Liver (tissue), 8 donors: ENCODE measurements at regions not wholly inside any gene's neighbourhood (a gene's known extent, or its start where the extent isn't known, plus 50 kb on each side); places are given as distances from the start of the nearest gene placed in this dataset.
"Not testable (repeated sequence)": the region's sequence is repeated elsewhere in the genome, so short reads cannot be mapped to it uniquely, and the experiment has no call there.

Experiments used
- DNase-seq: peaks from one replicate; pipeline ENCODE4 v3.0.0-alpha.2; 2017; ENCODE audit warnings: low spot score
- H3K27ac ChIP-seq, 2 donors: one replicate each; pipeline ENCODE4 v1.7.0; 2013; ENCODE audit warnings: inconsistent platforms in 2 of 2, low read length in 2 of 2, control low read depth in 1 of 2, low read depth in 1 of 2, mild to moderate bottlenecking in 1 of 2
- H3K27me3 ChIP-seq, 4 donors: one replicate each; pipeline versions ENCODE4 v1.6.1 to v1.7.0; 2013; ENCODE audit warnings: low read length in 3 of 4, inconsistent platforms in 1 of 4, mild to moderate bottlenecking in 1 of 4, moderate library complexity in 1 of 4; ENCODE audit not compliant: control insufficient read depth in 4 of 4, insufficient read depth in 4 of 4
- H3K36me3 ChIP-seq, 4 donors: one replicate each; pipeline versions ENCODE4 v1.6.1 to v1.7.0; 2013; ENCODE audit warnings: low read length in 3 of 4, mild to moderate bottlenecking in 3 of 4, low read depth in 1 of 4, moderate library complexity in 1 of 4; ENCODE audit not compliant: control insufficient read depth in 4 of 4, insufficient read depth in 3 of 4
- H3K4me1 ChIP-seq, 4 donors: one replicate each; pipeline versions ENCODE4 v1.6.1 to v1.7.0; 2013; ENCODE audit warnings: low read length in 3 of 4, mild to moderate bottlenecking in 3 of 4, moderate library complexity in 1 of 4; ENCODE audit not compliant: control insufficient read depth in 4 of 4, insufficient read depth in 4 of 4
- H3K4me3 ChIP-seq, 3 donors: one replicate each; pipeline versions ENCODE4 v1.6.1 to v1.7.0; 2013; ENCODE audit warnings: low read length in 3 of 3, control low read depth in 1 of 3, low read depth in 1 of 3, mild to moderate bottlenecking in 1 of 3
- H3K9ac ChIP-seq, 2 donors: one replicate each; pipeline ENCODE4 v1.7.0; 2013; ENCODE audit warnings: low read length in 2 of 2, mild to moderate bottlenecking in 2 of 2, moderate library complexity in 2 of 2, control low read depth in 1 of 2, low read depth in 1 of 2
- H3K9me3 ChIP-seq, 4 donors: one replicate each; pipeline versions ENCODE4 v1.6.1 to v1.7.0; 2013; ENCODE audit warnings: low read length in 3 of 4; ENCODE audit not compliant: control insufficient read depth in 4 of 4
- CTCF ChIP-seq: fragments of 150-350 bp; IDR thresholded peaks from 2 replicates; pipeline ENCODE4 v1.5.1; 2017; ENCODE audit warnings: improper control_type of control experiment, low read depth, low read length; ENCODE audit not compliant: missing input control
- EGR1 ChIP-seq, 2 donors: IDR thresholded peaks; 2 replicates each; pipeline ENCODE4 v1.6.1; 2016 to 2018; ENCODE audit warnings: antibody characterized with exemption in 2 of 2, low read depth in 2 of 2
- GABPA ChIP-seq, 2 donors: IDR thresholded peaks in 1 of 2; conservative IDR thresholded peaks in 1 of 2; 2 replicates each; pipeline ENCODE4 v1.6.1; 2016; ENCODE audit warnings: antibody characterized with exemption in 2 of 2, mild to moderate bottlenecking in 1 of 2, moderate library complexity in 1 of 2
- NR2F2 ChIP-seq: IDR thresholded peaks from 2 replicates; pipeline ENCODE4 v1.6.1; 2016; ENCODE audit warnings: antibody characterized with exemption
- REST ChIP-seq: IDR thresholded peaks from 2 replicates; pipeline ENCODE4 v1.6.1; 2016; ENCODE audit warnings: antibody characterized with exemption, mild to moderate bottlenecking
- RXRA ChIP-seq, 2 donors: IDR thresholded peaks; 2 replicates each; pipeline ENCODE4 v1.6.1; 2017 to 2018; ENCODE audit warnings: antibody characterized with exemption in 2 of 2, mild to moderate bottlenecking in 1 of 2
- SP1 ChIP-seq: IDR thresholded peaks from 2 replicates; pipeline ENCODE4 v1.6.1; 2018; ENCODE audit warnings: antibody characterized with exemption, mild to moderate bottlenecking
- TAF1 ChIP-seq: conservative IDR thresholded peaks from 2 replicates; pipeline ENCODE4 v1.6.1; 2016; ENCODE audit warnings: antibody characterized with exemption, mild to moderate bottlenecking
- YY1 ChIP-seq: IDR thresholded peaks from 2 replicates; pipeline ENCODE4 v1.6.1; 2016; ENCODE audit warnings: antibody characterized with exemption, mild to moderate bottlenecking
- ZBTB33 ChIP-seq: IDR thresholded peaks from 2 replicates; pipeline ENCODE4 v1.6.1; 2016; ENCODE audit warnings: antibody characterized with exemption
- WGBS: extraction: QIAGEN DNeasy Blood & Tissue Kit; methylation state at CpG from one replicate; pipeline ENCODE4 v1.1.7; 2013; 5-methylcytosine and 5-hydroxymethylcytosine counted together
- donor health status: healthy.
- donor health status: healthy.
- donor health status: healthy.
- donor health status: healthy.
- donor health status: healthy.

- no peaks in the 10 kb centered on the region for H3K27me3 ChIP-seq
Measured at GRCh38 chr4:1544861-1545281, 138.6 kb upstream of the NKX1-1 start.

GRCh38 chr4:1544435-1544834 lies 138.2 kb upstream of the NKX1-1 start:
- H3K4me3 ChIP-seq, H3K27me3 ChIP-seq, H3K9ac ChIP-seq, DNase-seq, H3K36me3 ChIP-seq, H3K27ac ChIP-seq, H3K9me3 ChIP-seq, H3K4me1 ChIP-seq: not testable (repeated sequence)
- WGBS, result 81% methylated on average over 21 of the region's 21 CpGs

More at GRCh38 chr4:1544861-1545281, 138.6 kb upstream of the NKX1-1 start:
- no peak for TF ChIP-seq RXRA (IDR thresholded peaks at IDR 0.05)
- no peak for TF ChIP-seq CTCF
- TF ChIP-seq NR2F2, result no peak
- TF ChIP-seq SP1, result no peak
- 71% methylated on average over 18 of the region's 18 CpGs for WGBS
- Histone ChIP-seq H3K4me1 (no peaks in the 10 kb centered on the region), H3K27ac (no peak overlapping the region), H3K36me3 (no peaks in the 10 kb centered on the region), H3K4me3 (no peak overlapping the region), H3K9me3 (no peaks in the 10 kb centered on the region), H3K9ac (no peak overlapping the region)
- no peak for DNase-seq

DNA sequence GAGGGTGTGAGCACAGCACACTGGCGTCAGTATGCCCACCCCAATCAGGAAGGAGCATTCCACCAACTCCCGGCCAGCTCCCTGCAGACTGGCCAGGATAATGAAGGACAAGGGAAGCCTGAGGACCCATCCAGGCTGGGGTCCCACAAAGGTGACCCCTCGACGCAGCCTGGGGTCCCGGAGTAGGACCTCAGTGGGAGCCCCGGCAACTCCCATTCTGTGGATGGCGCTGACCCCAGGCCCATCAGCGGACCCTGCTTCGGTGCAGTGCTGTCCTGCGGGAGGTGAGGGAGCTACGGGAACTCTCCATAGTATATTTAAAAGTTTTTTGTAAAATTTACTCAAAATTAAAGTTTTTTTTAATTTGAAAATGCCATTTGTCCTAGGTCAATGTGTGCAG lies 137.7 kb upstream of the NKX1-1 start:
- no peak for DNase-seq

More for the DNA sequence above, 137.7 kb upstream of the NKX1-1 start:
- H3K4me3 ChIP-seq, result no peak overlapping the region
- no peak overlapping the region for H3K9ac ChIP-seq
- H3K27ac ChIP-seq, result no peak overlapping the region
- no peaks in the 10 kb centered on the region for H3K4me1 ChIP-seq
- WGBS, result 93% methylated on average over 11 of the region's 11 CpGs
- H3K36me3 ChIP-seq, result no peaks in the 10 kb centered on the region
- H3K27me3 ChIP-seq, result no peaks in the 10 kb centered on the region
- H3K9me3 ChIP-seq, result no peaks in the 10 kb centered on the region
- TF ChIP-seq TAF1, result no peak
- TF ChIP-seq EGR1 (IDR thresholded peaks at IDR 0.05; ENCODE audit: low read depth in 2 of 2), result no peak
- TF ChIP-seq RXRA (IDR thresholded peaks at IDR 0.05), result no peak
- TF ChIP-seq YY1, result no peak
- TF ChIP-seq REST, result no peak
- no peak for TF ChIP-seq GABPA (IDR thresholded peaks at IDR 0.05 in 1 of 2, conservative IDR thresholded peaks at IDR 0.05 in 1 of 2)
- no peak for TF ChIP-seq NR2F2
- no peak for TF ChIP-seq CTCF
- TF ChIP-seq ZBTB33, result no peak
